ENCODE measurements at regions not wholly inside any gene's neighbourhood (a gene's known extent, or its start where the extent isn't known, plus 50 kb on each side); places are given as distances from the start of the nearest gene placed in this dataset.

- no peak for TF ChIP-seq SP1 (IDR thresholded peaks at IDR 0.05)
- ChIA-PET POLR2A (no interaction called here), CTCF (no interaction called here)
- no peak for DNase-seq (ENCODE audit: extremely low spot score)
Measured at GRCh38 chr14:53784688-53785087, 171.9 kb downstream of the BMP4 start.

GRCh38 chr14:53783256-53783655 is 173.4 kb downstream of the BMP4 start:
- DNase-seq (ENCODE audit: extremely low spot score): no peak
- ChIA-PET POLR2A (no interaction called here), CTCF (no interaction called here)
- TF ChIP-seq BHLHE40 (IDR thresholded peaks at IDR 0.05; ENCODE audit: borderline replicate concordance) (no peak), FOXM1 (IDR thresholded peaks at IDR 0.05; ENCODE audit: borderline replicate concordance) (no peak), ZNF384 (IDR thresholded peaks at IDR 0.05) (no peak), HDGF (IDR thresholded peaks at IDR 0.05; ENCODE audit: borderline replicate concordance) (no peak), ARNT (IDR thresholded peaks at IDR 0.05) (no peak), CTBP1 (IDR thresholded peaks at IDR 0.05; ENCODE audit: borderline replicate concordance) (no peak), FOXA1 (IDR thresholded peaks at IDR 0.05) (no peak), FOXK2 (IDR thresholded peaks at IDR 0.05) (no peak), NFRKB (IDR thresholded peaks at IDR 0.05) (no peak), SUZ12 (IDR thresholded peaks at IDR 0.05) (no peak), SP1 (IDR thresholded peaks at IDR 0.05) (no peak), ELF4 (IDR thresholded peaks at IDR 0.05) (no peak)

- ChIA-PET CTCF (no interaction called here), POLR2A (interaction anchor here (1.4 kb wide), 1 partner anchor 173 kb away, joined by 4 read pairs; no protein-coding TSS in a partner anchor)
- TF ChIP-seq LEF1 (IDR thresholded peaks at IDR 0.05; ENCODE audit: borderline replicate concordance) (no peak), FOXK2 (IDR thresholded peaks at IDR 0.05) (no peak), ZNF384 (IDR thresholded peaks at IDR 0.05) (no peak), BHLHE40 (IDR thresholded peaks at IDR 0.05; ENCODE audit: borderline replicate concordance) (no peak), HDGF (IDR thresholded peaks at IDR 0.05; ENCODE audit: borderline replicate concordance) (no peak), SP1 (IDR thresholded peaks at IDR 0.05) (no peak), FOXA1 (IDR thresholded peaks at IDR 0.05) (no peak), ELF4 (IDR thresholded peaks at IDR 0.05) (no peak), L3MBTL2 (conservative IDR thresholded peaks at IDR 0.05) (no peak), PKNOX1 (IDR thresholded peaks at IDR 0.05) (no peak), CTBP1 (IDR thresholded peaks at IDR 0.05; ENCODE audit: borderline replicate concordance) (no peak), FOXM1 (IDR thresholded peaks at IDR 0.05; ENCODE audit: borderline replicate concordance) (no peak), TARDBP (IDR thresholded peaks at IDR 0.05) (no peak), ARNT (IDR thresholded peaks at IDR 0.05) (no peak), SUZ12 (IDR thresholded peaks at IDR 0.05) (no peak)
- no peak for DNase-seq (ENCODE audit: extremely low spot score)
Measured at GRCh38 chr14:53780051-53780555, 176.5 kb downstream of the BMP4 start.

- ChIA-PET CTCF (interaction anchor here (0.7 kb wide), 1 partner anchor 1678 kb away, joined by 4 read pairs; no protein-coding TSS in a partner anchor), POLR2A (interaction anchor here (1.4 kb wide), 1 partner anchor 174 kb away, joined by 4 read pairs; no protein-coding TSS in a partner anchor)
- DNase-seq (ENCODE audit: extremely low spot score): no peak
- TF ChIP-seq PKNOX1 (IDR thresholded peaks at IDR 0.05) (0 out of 2 replicates have a peak, but pooled peaks have one; percentile 15), CTBP1 (IDR thresholded peaks at IDR 0.05; ENCODE audit: borderline replicate concordance) (no peak), TARDBP (IDR thresholded peaks at IDR 0.05) (no peak)
Measured at GRCh38 chr14:53779301-53779700, 177.3 kb downstream of the BMP4 start.

- ChIA-PET POLR2A (no interaction called here), CTCF (no interaction called here)
- TF ChIP-seq NFRKB (IDR thresholded peaks at IDR 0.05) (no peak), LEF1 (IDR thresholded peaks at IDR 0.05; ENCODE audit: borderline replicate concordance) (no peak), FOXM1 (IDR thresholded peaks at IDR 0.05; ENCODE audit: borderline replicate concordance) (no peak), ZNF384 (IDR thresholded peaks at IDR 0.05) (no peak)
- no peak for DNase-seq (ENCODE audit: extremely low spot score)
Measured at GRCh38 chr14:53778263-53778662, 178.4 kb downstream of the BMP4 start.

GRCh38 chr14:53772936-53773335 is 183.7 kb downstream of the BMP4 start:
- no peak for TF ChIP-seq CTBP1 (IDR thresholded peaks at IDR 0.05; ENCODE audit: borderline replicate concordance)
- no peak for TF ChIP-seq L3MBTL2 (conservative IDR thresholded peaks at IDR 0.05)
- TF ChIP-seq NFRKB (IDR thresholded peaks at IDR 0.05): no peak
- TF ChIP-seq FOXK2 (IDR thresholded peaks at IDR 0.05): no peak
- TF ChIP-seq ARNT (IDR thresholded peaks at IDR 0.05): no peak
- no peak for TF ChIP-seq LEF1 (IDR thresholded peaks at IDR 0.05; ENCODE audit: borderline replicate concordance)
- no peak for TF ChIP-seq PKNOX1 (IDR thresholded peaks at IDR 0.05)
- TF ChIP-seq ZNF384 (IDR thresholded peaks at IDR 0.05): no peak
- TF ChIP-seq SP1 (IDR thresholded peaks at IDR 0.05): no peak
- no peak for TF ChIP-seq TARDBP (IDR thresholded peaks at IDR 0.05)
- TF ChIP-seq ELF4 (IDR thresholded peaks at IDR 0.05): no peak
- TF ChIP-seq HDGF (IDR thresholded peaks at IDR 0.05; ENCODE audit: borderline replicate concordance): no peak
- no peak for TF ChIP-seq BHLHE40 (IDR thresholded peaks at IDR 0.05; ENCODE audit: borderline replicate concordance)
- no peak for TF ChIP-seq FOXA1 (IDR thresholded peaks at IDR 0.05)
- TF ChIP-seq SUZ12 (IDR thresholded peaks at IDR 0.05): no peak
- TF ChIP-seq FOXM1 (IDR thresholded peaks at IDR 0.05; ENCODE audit: borderline replicate concordance): no peak
- no peak for DNase-seq (ENCODE audit: extremely low spot score)
- ChIA-PET CTCF (no interaction called here), POLR2A (no interaction called here)

- DNase-seq (ENCODE audit: extremely low spot score): no peak
- TF ChIP-seq SUZ12 (IDR thresholded peaks at IDR 0.05) (no peak), L3MBTL2 (conservative IDR thresholded peaks at IDR 0.05) (no peak), CTBP1 (IDR thresholded peaks at IDR 0.05; ENCODE audit: borderline replicate concordance) (no peak), PKNOX1 (IDR thresholded peaks at IDR 0.05) (no peak), FOXA1 (IDR thresholded peaks at IDR 0.05) (no peak), NFRKB (IDR thresholded peaks at IDR 0.05) (no peak), BHLHE40 (IDR thresholded peaks at IDR 0.05; ENCODE audit: borderline replicate concordance) (no peak), ZNF384 (IDR thresholded peaks at IDR 0.05) (no peak), LEF1 (IDR thresholded peaks at IDR 0.05; ENCODE audit: borderline replicate concordance) (no peak), FOXM1 (IDR thresholded peaks at IDR 0.05; ENCODE audit: borderline replicate concordance) (no peak), TARDBP (IDR thresholded peaks at IDR 0.05) (no peak), FOXK2 (IDR thresholded peaks at IDR 0.05) (no peak), ELF4 (IDR thresholded peaks at IDR 0.05) (no peak), HDGF (IDR thresholded peaks at IDR 0.05; ENCODE audit: borderline replicate concordance) (no peak), ARNT (IDR thresholded peaks at IDR 0.05) (no peak), SP1 (IDR thresholded peaks at IDR 0.05) (no peak)
- POLR2A ChIA-PET: no interaction called here
- CTCF ChIA-PET: interaction anchor here (0.6 kb wide), 1 partner anchor 291 kb away, joined by 6 read pairs; no protein-coding TSS in a partner anchor
Measured at GRCh38 chr14:53767566-53767965, 189.1 kb downstream of the BMP4 start.

Measured in HEK293T (cell line).